CD14-positive monocyte (primary cell): ENCODE measurements at regions not wholly inside any gene's neighbourhood (a gene's known extent, or its start where the extent isn't known, plus 50 kb on each side); places are given as distances from the start of the nearest gene placed in this dataset.

Experiments
- DNase-seq, 3 donors: peaks; one replicate each; pipeline ENCODE4 v3.0.0-alpha.2; 2011 to 2022
- H2AFZ ChIP-seq: 2 replicates; pipeline ENCODE4 v1.6.0; 2012; ENCODE audit warnings: mild to moderate bottlenecking, low read depth, low read length, inconsistent platforms; ENCODE audit not compliant: insufficient read depth, poor library complexity, severe bottlenecking
- H3K27ac ChIP-seq, 2 donors: 1 replicate in 1 of 2; 2 replicates in 1 of 2; pipeline ENCODE4 v1.5.1; 2012 to 2013; ENCODE audit warnings: low read length in 2 of 2, control low read depth in 1 of 2, inconsistent platforms in 1 of 2, low read depth in 1 of 2, mild to moderate bottlenecking in 1 of 2
- H3K27me3 ChIP-seq, 2 donors: one replicate each; pipeline versions ENCODE4 v1.6.0 to v1.6.1; 2011 to 2013; ENCODE audit warnings: low read length in 2 of 2; ENCODE audit not compliant: control insufficient read depth in 2 of 2, insufficient read depth in 2 of 2
- H3K36me3 ChIP-seq, 2 donors: replicated peaks in 1 of 2; 1 replicate in 1 of 2; 2 replicates in 1 of 2; pipeline versions ENCODE4 v1.5.1 to v1.6.1; 2012 to 2013; ENCODE audit warnings: low read length in 2 of 2, control low read depth in 1 of 2, inconsistent platforms in 1 of 2, mild to moderate bottlenecking in 1 of 2; ENCODE audit not compliant: insufficient read depth in 2 of 2, control insufficient read depth in 1 of 2
- H3K4me1 ChIP-seq, 2 donors: 1 replicate in 1 of 2; 2 replicates in 1 of 2; pipeline versions ENCODE4 v1.5.1 to v1.6.1; 2012 to 2013; ENCODE audit warnings: low read length in 2 of 2, control low read depth in 1 of 2, inconsistent platforms in 1 of 2, mild to moderate bottlenecking in 1 of 2, moderate library complexity in 1 of 2; ENCODE audit not compliant: insufficient read depth in 2 of 2, control insufficient read depth in 1 of 2
- H3K4me2 ChIP-seq: replicated peaks from 2 replicates; pipeline ENCODE3; 2012; ENCODE audit warnings: low read length, moderate library complexity, mild to moderate bottlenecking; ENCODE audit not compliant: poor library complexity, severe bottlenecking; ENCODE audit errors: extremely low read depth
- H3K4me3 ChIP-seq, 3 experiments: fragments of 200-600 bp in 1 of 3; sonication (generic) in 1 of 3; replicated peaks in 1 of 3; 1 replicate in 2 of 3; 2 replicates in 1 of 3; pipeline ENCODE4 v1.5.1; 2011 to 2013; ENCODE audit warnings: low read length in 3 of 3, mild to moderate bottlenecking in 3 of 3, control low read depth in 2 of 3, low read depth in 2 of 3, inconsistent platforms in 1 of 3, moderate library complexity in 1 of 3
- H3K79me2 ChIP-seq: 2 replicates; pipeline ENCODE4 v1.6.0; 2012; ENCODE audit warnings: mild to moderate bottlenecking, control low read depth, inconsistent platforms, low read length, moderate library complexity; ENCODE audit not compliant: insufficient read depth
- H3K9ac ChIP-seq: 2 replicates; pipeline ENCODE4 v1.6.0; 2017; ENCODE audit warnings: low read length, mild to moderate bottlenecking; ENCODE audit not compliant: insufficient read depth, poor library complexity, severe bottlenecking
- H3K9me3 ChIP-seq, 2 donors: replicated peaks in 1 of 2; 1 replicate in 1 of 2; 2 replicates in 1 of 2; pipeline versions ENCODE4 v1.5.1 to v1.6.1; 2012 to 2013; ENCODE audit warnings: low read length in 2 of 2, control low read depth in 1 of 2; ENCODE audit not compliant: control insufficient read depth in 1 of 2, insufficient read depth in 1 of 2
- H4K20me1 ChIP-seq: 2 replicates; pipeline ENCODE4 v1.6.0; 2012; ENCODE audit warnings: mild to moderate bottlenecking, low read length, control low read depth, moderate library complexity; ENCODE audit not compliant: insufficient read depth
- H3K27ac Mint-ChIP-seq, 7 donors: one replicate each; pipeline ENCODE4 v1.8.0; 2020; ENCODE audit warnings: mild to moderate bottlenecking in 7 of 7, mixed read lengths in 7 of 7, moderate library complexity in 6 of 7, inconsistent platforms in 2 of 7
- H3K27me3 Mint-ChIP-seq, 3 donors: one replicate each; pipeline ENCODE4 v1.8.0; 2021 to 2022; ENCODE audit warnings: low read depth in 3 of 3, mild to moderate bottlenecking in 3 of 3, mixed read lengths in 3 of 3, moderate library complexity in 3 of 3, inconsistent platforms in 1 of 3
- H3K36me3 Mint-ChIP-seq, 2 donors: one replicate each; pipeline ENCODE4 v1.8.0; 2020; ENCODE audit warnings: mixed read lengths in 2 of 2, inconsistent platforms in 1 of 2, mild to moderate bottlenecking in 1 of 2
- H3K4me1 Mint-ChIP-seq: one replicate; pipeline ENCODE4 v1.8.0; 2020; ENCODE audit warnings: mild to moderate bottlenecking, mixed read lengths
- H3K4me3 Mint-ChIP-seq, 2 donors: one replicate each; pipeline ENCODE4 v1.8.0; 2020; ENCODE audit warnings: mild to moderate bottlenecking in 2 of 2, mixed read lengths in 2 of 2, moderate library complexity in 1 of 2
- H3K9me3 Mint-ChIP-seq, 7 donors: one replicate each; pipeline ENCODE4 v1.8.0; 2020 to 2022; ENCODE audit warnings: mixed read lengths in 7 of 7, mild to moderate bottlenecking in 6 of 7, moderate library complexity in 6 of 7, inconsistent platforms in 2 of 7
- CTCF ChIP-seq: fragments of 200-600 bp; IDR thresholded peaks from one replicate; pipeline ENCODE4 v1.8.0; 2022; ENCODE audit warnings: antibody characterized with exemption, mild to moderate bottlenecking
- whole genome bisulfite sequencing: methylation state at CpG from one replicate; pipeline ENCODE4 v1.1.5; 2013; ENCODE audit warnings: missing lambda C conversion rate; ENCODE audit not compliant: insufficient coverage; 5-methylcytosine and 5-hydroxymethylcytosine counted together
- intact Hi-C, 2 donors: fragments of 100-400 bp; cut with micrococcal nuclease; formaldehyde crosslinking; loops; one replicate each; pipeline versions ENCODE4 v1.15.0 to v1.15.1; 2023

GRCh38 chr4:62513306-62513705 lies 1313.2 kb downstream of the ADGRL3 start:
- Mint-ChIP-seq H3K27me3 (peaks cover 0 to 2% (median 0%) of the 10 kb centered on the region in 3 donors), H3K9me3 (peaks cover 5 to 14% (median 8%) of the 10 kb centered on the region in 7 donors), H3K27ac (no peak overlapping the region), H3K4me3 (no peak overlapping the region), H3K4me1 (peaks cover 5% of the 10 kb centered on the region), H3K36me3 (no peaks in the 10 kb centered on the region)
- H3K9me3 ChIP-seq: peaks cover 5 to 7% of the 10 kb centered on the region in 2 donors
- no peak overlapping the region for H3K27ac ChIP-seq
- no peak overlapping the region for H3K4me3 ChIP-seq
- H2AFZ ChIP-seq: no peak overlapping the region
- no peaks in the 10 kb centered on the region for H4K20me1 ChIP-seq
- intact Hi-C loops: no loop called here
- H3K4me2 ChIP-seq: no peak overlapping the region
- DNase-seq: no peak
- H3K36me3 ChIP-seq: no peaks in the 10 kb centered on the region
- no peak overlapping the region for H3K9ac ChIP-seq
- 0% methylated on average over 1 of the region's 2 CpGs for WGBS
- no peaks in the 10 kb centered on the region for H3K79me2 ChIP-seq
- TF ChIP-seq CTCF: no peak
- H3K4me1 ChIP-seq: no peaks in the 10 kb centered on the region
- no peaks in the 10 kb centered on the region for H3K27me3 ChIP-seq

DNA sequence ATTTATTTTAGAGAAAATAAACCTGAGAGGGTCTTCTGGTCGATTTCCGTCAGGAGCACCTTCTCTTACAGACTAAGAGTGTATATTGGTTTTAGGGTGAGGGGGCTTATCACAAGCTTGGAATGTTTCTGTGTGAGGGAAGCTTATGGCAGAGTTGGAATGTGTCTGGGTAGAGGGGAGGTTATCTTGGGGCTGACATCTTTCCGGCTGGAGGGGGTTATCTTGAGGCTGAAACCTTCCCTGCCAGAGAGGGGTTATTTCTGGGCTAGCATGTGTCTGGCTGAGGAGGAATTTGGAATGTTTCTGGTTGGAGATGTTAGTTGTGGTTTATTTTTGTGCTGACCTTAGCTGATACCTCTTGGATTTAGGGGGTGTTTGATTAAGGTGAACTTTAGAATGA lies 1312.1 kb downstream of the ADGRL3 start:
- TF ChIP-seq CTCF: no peak
- H4K20me1 ChIP-seq: no peaks in the 10 kb centered on the region

More for the DNA sequence above, 1312.1 kb downstream of the ADGRL3 start:
- Histone ChIP-seq H3K36me3 (no peaks in the 10 kb centered on the region), H3K4me3 (no peak overlapping the region), H2AFZ (no peak overlapping the region), H3K27me3 (no peaks in the 10 kb centered on the region), H3K4me1 (no peaks in the 10 kb centered on the region), H3K79me2 (no peaks in the 10 kb centered on the region), H3K9me3 (peaks cover 5 to 7% of the 10 kb centered on the region in 2 donors), H3K9ac (no peak overlapping the region), H3K27ac (no peak overlapping the region), H3K4me2 (no peak overlapping the region)
- Mint-ChIP-seq H3K4me1 (peaks cover 3% of the 10 kb centered on the region), H3K4me3 (no peak overlapping the region), H3K36me3 (no peaks in the 10 kb centered on the region), H3K27me3 (peaks cover 0 to 2% (median 0%) of the 10 kb centered on the region in 3 donors), H3K9me3 (peaks cover 5 to 14% (median 8%) of the 10 kb centered on the region in 7 donors), H3K27ac (no peak overlapping the region)
- 70% methylated on average over 3 of the region's 3 CpGs for WGBS
- DNase-seq: no peak
- intact Hi-C loops: no loop called here
